ENCODE measurements at regions not wholly inside any gene's neighbourhood (a gene's known extent, or its start where the extent isn't known, plus 50 kb on each side); places are given as distances from the start of the nearest gene placed in this dataset.

- no peak overlapping the region for H3K27ac ChIP-seq (ENCODE audit: low read length)
- no peaks in the 10 kb centered on the region for H3K79me2 ChIP-seq (ENCODE audit: low read length)
- no peak overlapping the region for H3K4me3 ChIP-seq (ENCODE audit: low read length)
- no peaks in the 10 kb centered on the region for H3F3A ChIP-seq (ENCODE audit: insufficient read depth, low read length)
- DNase-seq, result no peak
- H2AFZ ChIP-seq (ENCODE audit: low read length), result no peak overlapping the region
- H3K4me1 ChIP-seq (ENCODE audit: low read length), result no peaks in the 10 kb centered on the region
- H3K9me3 ChIP-seq (replicated peaks; ENCODE audit: insufficient read depth, low read length), result no peaks in the 10 kb centered on the region
- TF ChIP-seq EZH2phosphoT487 (IDR thresholded peaks at IDR 0.05; ENCODE audit: low read length) (no peak), CTCF (IDR thresholded peaks at IDR 0.05; ENCODE audit: low read length) (no peak), EZH2 (optimal IDR thresholded peaks at IDR 0.05; ENCODE audit: low read depth, low read length) (no peak)
- H3K9me2 ChIP-seq (replicated peaks; ENCODE audit: insufficient read depth, low read length), result no peaks in the 10 kb centered on the region
- no peak overlapping the region for H3K4me2 ChIP-seq (ENCODE audit: low read depth, low read length)
- H3K27me3 ChIP-seq (replicated peaks; ENCODE audit: insufficient read depth, low read length), result peaks cover 30% of the 10 kb centered on the region
- H4K20me1 ChIP-seq (ENCODE audit: insufficient read depth, low read length), result no peaks in the 10 kb centered on the region
- no peaks in the 10 kb centered on the region for H3K36me3 ChIP-seq (replicated peaks; ENCODE audit: insufficient read depth, low read length)
- no peak overlapping the region for H3K9ac ChIP-seq (ENCODE audit: low read length)
These were observed 142.2 kb downstream of the SMAD6 start for GRCh38 chr15:66844041-66844746.

- Histone ChIP-seq H3K4me3 (ENCODE audit: low read length) (no peak overlapping the region), H3F3A (ENCODE audit: insufficient read depth, low read length) (no peaks in the 10 kb centered on the region), H3K9ac (ENCODE audit: low read length) (no peak overlapping the region), H2AFZ (ENCODE audit: low read length) (no peak overlapping the region), H3K36me3 (replicated peaks; ENCODE audit: insufficient read depth, low read length) (no peaks in the 10 kb centered on the region), H3K4me1 (ENCODE audit: low read length) (no peaks in the 10 kb centered on the region), H4K20me1 (ENCODE audit: insufficient read depth, low read length) (no peaks in the 10 kb centered on the region), H3K27me3 (replicated peaks; ENCODE audit: insufficient read depth, low read length) (peaks cover 30% of the 10 kb centered on the region), H3K27ac (ENCODE audit: low read length) (no peak overlapping the region), H3K9me2 (replicated peaks; ENCODE audit: insufficient read depth, low read length) (no peaks in the 10 kb centered on the region), H3K4me2 (ENCODE audit: low read depth, low read length) (no peak overlapping the region), H3K9me3 (replicated peaks; ENCODE audit: insufficient read depth, low read length) (no peaks in the 10 kb centered on the region), H3K79me2 (ENCODE audit: low read length) (no peaks in the 10 kb centered on the region)
- no peak for DNase-seq
- TF ChIP-seq EZH2phosphoT487 (IDR thresholded peaks at IDR 0.05; ENCODE audit: low read length) (no peak), CTCF (IDR thresholded peaks at IDR 0.05; ENCODE audit: low read length) (no peak), EZH2 (optimal IDR thresholded peaks at IDR 0.05; ENCODE audit: low read depth, low read length) (no peak)
These were observed 142.7 kb downstream of the SMAD6 start for GRCh38 chr15:66844747-66845145.

- Histone ChIP-seq H3K4me2 (ENCODE audit: low read depth, low read length) (no peak overlapping the region), H3K27ac (ENCODE audit: low read length) (no peak overlapping the region), H4K20me1 (ENCODE audit: insufficient read depth, low read length) (no peaks in the 10 kb centered on the region), H3K9ac (ENCODE audit: low read length) (no peak overlapping the region), H3K9me2 (replicated peaks; ENCODE audit: insufficient read depth, low read length) (no peaks in the 10 kb centered on the region), H3K9me3 (replicated peaks; ENCODE audit: insufficient read depth, low read length) (no peaks in the 10 kb centered on the region), H3K36me3 (replicated peaks; ENCODE audit: insufficient read depth, low read length) (no peaks in the 10 kb centered on the region), H3K27me3 (replicated peaks; ENCODE audit: insufficient read depth, low read length) (peaks cover 30% of the 10 kb centered on the region), H3K4me3 (ENCODE audit: low read length) (no peak overlapping the region), H3K79me2 (ENCODE audit: low read length) (no peaks in the 10 kb centered on the region), H3F3A (ENCODE audit: insufficient read depth, low read length) (no peaks in the 10 kb centered on the region), H3K4me1 (ENCODE audit: low read length) (no peaks in the 10 kb centered on the region), H2AFZ (ENCODE audit: low read length) (no peak overlapping the region)
- TF ChIP-seq EZH2phosphoT487 (IDR thresholded peaks at IDR 0.05; ENCODE audit: low read length) (no peak), EZH2 (optimal IDR thresholded peaks at IDR 0.05; ENCODE audit: low read depth, low read length) (no peak), CTCF (IDR thresholded peaks at IDR 0.05; ENCODE audit: low read length) (no peak)
- DNase-seq, result no peak
These were observed 143.3 kb downstream of the SMAD6 start for GRCh38 chr15:66845266-66845785.

Data from MM.1S (cell line).